ENCODE measurements at regions not wholly inside any gene's neighbourhood (a gene's known extent, or its start where the extent isn't known, plus 50 kb on each side); places are given as distances from the start of the nearest gene placed in this dataset.

GRCh38 chr2:217189747-217190146 lies 329.9 kb upstream of the TNP1 start:
- H3K9me3 Mint-ChIP-seq (ENCODE audit: low read depth), result no peaks in the 10 kb centered on the region
- H3K27ac Mint-ChIP-seq, result no peak overlapping the region
- ATAC-seq (no peak), DNase-seq (no peak)
- peaks cover 3% of the 10 kb centered on the region for H3K27me3 Mint-ChIP-seq
- ChIA-PET CTCF (no interaction called here), POLR2A (interaction anchor here (0.6 kb wide), 1 partner anchor 21 kb away, joined by 3 read pairs; no protein-coding TSS in a partner anchor)
- H3K36me3 Mint-ChIP-seq (ENCODE audit: low read depth), result no peaks in the 10 kb centered on the region
- intact Hi-C loops (cut with DNase I, micrococcal nuclease), result no loop called here
- no peaks in the 10 kb centered on the region for H3K4me1 Mint-ChIP-seq
- H3K4me3 Mint-ChIP-seq, result no peak overlapping the region

GRCh38 chr2:217189131-217189530 lies 329.3 kb upstream of the TNP1 start:
- Mint-ChIP-seq H3K4me3 (no peak overlapping the region), H3K36me3 (ENCODE audit: low read depth) (no peaks in the 10 kb centered on the region), H3K9me3 (ENCODE audit: low read depth) (no peaks in the 10 kb centered on the region), H3K27ac (no peak overlapping the region), H3K4me1 (no peaks in the 10 kb centered on the region), H3K27me3 (peaks cover 3% of the 10 kb centered on the region)
- ChIA-PET POLR2A (interaction anchor here (0.6 kb wide), 1 partner anchor 22 kb away, joined by 3 read pairs; no protein-coding TSS in a partner anchor), CTCF (interaction anchor here (0.7 kb wide), 1 partner anchor 373 kb away, joined by 5 read pairs; no protein-coding TSS in a partner anchor)
- intact Hi-C loops (cut with DNase I, micrococcal nuclease), result no loop called here
- DNase-seq, result no peak
- ATAC-seq, result no peak

GRCh38 chr2:217186668-217187159 lies 326.9 kb upstream of the TNP1 start:
- DNase-seq (no peak), ATAC-seq (no peak)
- H3K9me3 Mint-ChIP-seq (ENCODE audit: low read depth), result no peaks in the 10 kb centered on the region
- POLR2A ChIA-PET, result no interaction called here
- intact Hi-C loops (cut with DNase I, micrococcal nuclease), result no loop called here
- no peak overlapping the region for H3K4me3 Mint-ChIP-seq
- H3K27me3 Mint-ChIP-seq, result peaks cover 3% of the 10 kb centered on the region
- H3K36me3 Mint-ChIP-seq (ENCODE audit: low read depth), result no peaks in the 10 kb centered on the region
- H3K27ac Mint-ChIP-seq, result no peak overlapping the region
- CTCF ChIA-PET, result no interaction called here
- H3K4me1 Mint-ChIP-seq, result no peaks in the 10 kb centered on the region

GRCh38 chr2:217186152-217186551 lies 326.3 kb upstream of the TNP1 start:
- intact Hi-C loops (cut with DNase I, micrococcal nuclease), result no loop called here
- ATAC-seq (no peak), DNase-seq (no peak)
- H3K27ac Mint-ChIP-seq, result no peak overlapping the region
- H3K36me3 Mint-ChIP-seq (ENCODE audit: low read depth), result no peaks in the 10 kb centered on the region
- H3K4me3 Mint-ChIP-seq, result no peak overlapping the region
- ChIA-PET CTCF (no interaction called here), POLR2A (no interaction called here)
- H3K9me3 Mint-ChIP-seq (ENCODE audit: low read depth), result no peaks in the 10 kb centered on the region
- no peaks in the 10 kb centered on the region for H3K4me1 Mint-ChIP-seq
- peaks cover 3% of the 10 kb centered on the region for H3K27me3 Mint-ChIP-seq

- no peaks in the 10 kb centered on the region for H3K4me1 Mint-ChIP-seq
- H3K27me3 Mint-ChIP-seq, result peaks cover 3% of the 10 kb centered on the region
- H3K4me3 Mint-ChIP-seq, result no peak overlapping the region
- H3K36me3 Mint-ChIP-seq (ENCODE audit: low read depth), result no peaks in the 10 kb centered on the region
- ATAC-seq (no peak), DNase-seq (no peak)
- H3K9me3 Mint-ChIP-seq (ENCODE audit: low read depth), result no peaks in the 10 kb centered on the region
- intact Hi-C loops (cut with DNase I, micrococcal nuclease), result no loop called here
- POLR2A ChIA-PET, result no interaction called here
- CTCF ChIA-PET, result no interaction called here
- no peak overlapping the region for H3K27ac Mint-ChIP-seq
Observed at GRCh38 chr2:217185265-217185995, 325.6 kb upstream of the TNP1 start.

GRCh38 chr2:217184242-217184641 lies 324.4 kb upstream of the TNP1 start:
- ATAC-seq (no peak), DNase-seq (no peak)
- no peak overlapping the region for H3K4me3 Mint-ChIP-seq
- peaks cover 3% of the 10 kb centered on the region for H3K27me3 Mint-ChIP-seq
- H3K9me3 Mint-ChIP-seq (ENCODE audit: low read depth), result no peaks in the 10 kb centered on the region
- intact Hi-C loops (cut with DNase I, micrococcal nuclease), result no loop called here
- POLR2A ChIA-PET, result no interaction called here
- H3K4me1 Mint-ChIP-seq, result no peaks in the 10 kb centered on the region
- H3K27ac Mint-ChIP-seq, result no peak overlapping the region
- CTCF ChIA-PET, result interaction anchor here (0.6 to 0.8 kb wide), 3 partner anchors 10 to 450 kb away, joined by 3 read pairs; no protein-coding TSS in a partner anchor
- no peaks in the 10 kb centered on the region for H3K36me3 Mint-ChIP-seq (ENCODE audit: low read depth)

- Mint-ChIP-seq H3K9me3 (ENCODE audit: low read depth) (no peaks in the 10 kb centered on the region), H3K27me3 (peaks cover 3% of the 10 kb centered on the region), H3K4me1 (no peaks in the 10 kb centered on the region), H3K27ac (no peak overlapping the region), H3K36me3 (ENCODE audit: low read depth) (no peaks in the 10 kb centered on the region), H3K4me3 (no peak overlapping the region)
- ChIA-PET CTCF (interaction anchor here (0.8 to 0.9 kb wide), 2 partner anchors 11 to 28 kb away, joined by 3 to 4 read pairs; no protein-coding TSS in a partner anchor), POLR2A (no interaction called here)
- no peak for DNase-seq
- no peak for ATAC-seq
- intact Hi-C loops (cut with DNase I, micrococcal nuclease), result no loop called here
Observed at GRCh38 chr2:217183471-217183870, 323.6 kb upstream of the TNP1 start.

- Mint-ChIP-seq H3K4me1 (no peaks in the 10 kb centered on the region), H3K9me3 (ENCODE audit: low read depth) (no peaks in the 10 kb centered on the region), H3K27ac (no peak overlapping the region), H3K36me3 (ENCODE audit: low read depth) (no peaks in the 10 kb centered on the region), H3K27me3 (peaks cover 3% of the 10 kb centered on the region), H3K4me3 (no peak overlapping the region)
- POLR2A ChIA-PET, result no interaction called here
- no peak for ATAC-seq
- no peak for DNase-seq
- intact Hi-C loops (cut with DNase I, micrococcal nuclease), result no loop called here
- CTCF ChIA-PET, result interaction anchor here (0.8 to 0.9 kb wide), 2 partner anchors 27 to 647 kb away, joined by 3 to 4 read pairs; no protein-coding TSS in a partner anchor
Observed at GRCh38 chr2:217182926-217183325, 323.1 kb upstream of the TNP1 start.

GRCh38 chr2:217181512-217181911 lies 321.6 kb upstream of the TNP1 start:
- Mint-ChIP-seq H3K4me1 (no peaks in the 10 kb centered on the region), H3K27ac (no peak overlapping the region), H3K36me3 (ENCODE audit: low read depth) (no peaks in the 10 kb centered on the region), H3K4me3 (no peak overlapping the region), H3K9me3 (ENCODE audit: low read depth) (no peaks in the 10 kb centered on the region), H3K27me3 (no peaks in the 10 kb centered on the region)
- ChIA-PET CTCF (interaction anchor here (0.7 kb wide), 1 partner anchor 34 kb away, joined by 4 read pairs; no protein-coding TSS in a partner anchor), POLR2A (no interaction called here)
- intact Hi-C loops (cut with DNase I, micrococcal nuclease), result no loop called here
- DNase-seq (no peak), ATAC-seq (no peak)

GRCh38 chr2:217179854-217180253 lies 320.0 kb upstream of the TNP1 start:
- H3K4me3 Mint-ChIP-seq, result no peak overlapping the region
- H3K27ac Mint-ChIP-seq, result no peak overlapping the region
- no peaks in the 10 kb centered on the region for H3K36me3 Mint-ChIP-seq (ENCODE audit: low read depth)
- POLR2A ChIA-PET, result no interaction called here
- CTCF ChIA-PET, result no interaction called here
- DNase-seq (no peak), ATAC-seq (no peak)
- H3K9me3 Mint-ChIP-seq (ENCODE audit: low read depth), result no peaks in the 10 kb centered on the region
- H3K4me1 Mint-ChIP-seq, result no peaks in the 10 kb centered on the region
- no peaks in the 10 kb centered on the region for H3K27me3 Mint-ChIP-seq
- intact Hi-C loops (cut with DNase I, micrococcal nuclease), result no loop called here

GRCh38 chr2:217178341-217178740 lies 318.5 kb upstream of the TNP1 start:
- Mint-ChIP-seq H3K36me3 (ENCODE audit: low read depth) (no peaks in the 10 kb centered on the region), H3K9me3 (ENCODE audit: low read depth) (no peaks in the 10 kb centered on the region), H3K27ac (no peak overlapping the region), H3K27me3 (no peaks in the 10 kb centered on the region), H3K4me1 (no peaks in the 10 kb centered on the region), H3K4me3 (no peak overlapping the region)
- ATAC-seq (no peak), DNase-seq (no peak)
- POLR2A ChIA-PET, result interaction anchor here (0.7 kb wide), 1 partner anchor 96 kb away, joined by 3 read pairs; no protein-coding TSS in a partner anchor
- intact Hi-C loops (cut with DNase I, micrococcal nuclease), result no loop called here
- CTCF ChIA-PET, result no interaction called here

GRCh38 chr2:217177720-217178119 lies 317.9 kb upstream of the TNP1 start:
- DNase-seq, result no peak
- ATAC-seq, result no peak
- intact Hi-C loops (cut with DNase I, micrococcal nuclease), result no loop called here
- H3K27ac Mint-ChIP-seq, result no peak overlapping the region
- H3K36me3 Mint-ChIP-seq (ENCODE audit: low read depth), result no peaks in the 10 kb centered on the region
- no peak overlapping the region for H3K4me3 Mint-ChIP-seq
- CTCF ChIA-PET, result no interaction called here
- H3K4me1 Mint-ChIP-seq, result no peaks in the 10 kb centered on the region
- no peaks in the 10 kb centered on the region for H3K27me3 Mint-ChIP-seq
- POLR2A ChIA-PET, result interaction anchor here (0.7 kb wide), 1 partner anchor 95 kb away, joined by 3 read pairs; no protein-coding TSS in a partner anchor
- no peaks in the 10 kb centered on the region for H3K9me3 Mint-ChIP-seq (ENCODE audit: low read depth)

All from activated CD4-positive, alpha-beta T cell treated with anti-CD3 and anti-CD28 coated beads for 36 hours (primary cell).